ENCODE measurements at regions not wholly inside any gene's neighbourhood (a gene's known extent, or its start where the extent isn't known, plus 50 kb on each side); places are given as distances from the start of the nearest gene placed in this dataset.

DNA sequence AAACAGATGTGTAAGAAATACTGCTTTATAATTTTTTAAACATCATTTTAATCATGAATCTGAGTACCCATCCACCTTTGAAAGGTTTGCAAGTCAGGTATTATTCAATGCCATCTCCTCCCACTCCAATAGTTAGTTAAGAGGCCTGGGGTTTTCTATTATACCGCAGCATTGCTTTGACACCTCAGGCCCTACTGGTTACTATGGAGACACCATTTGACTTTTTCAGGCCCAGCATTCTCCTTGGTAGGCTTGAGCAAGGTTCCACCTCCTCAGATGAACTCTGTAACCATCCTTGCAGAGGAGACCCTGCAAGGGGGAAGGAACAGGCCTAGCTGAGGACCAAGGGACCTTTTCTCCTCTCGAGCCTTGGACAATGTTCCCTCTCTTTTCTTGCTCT is 326.9 kb upstream of the NPSR1 start:
- Histone ChIP-seq H3K4me1 (ENCODE audit: insufficient read depth, low read length) (no peaks in the 10 kb centered on the region), H3K9me3 (ENCODE audit: low read depth, low read length) (no peaks in the 10 kb centered on the region), H3K36me3 (ENCODE audit: insufficient read depth, low read length) (no peaks in the 10 kb centered on the region), H3K27ac (ENCODE audit: low read depth, low read length) (no peak overlapping the region), H3K27me3 (ENCODE audit: insufficient read depth, low read length) (no peaks in the 10 kb centered on the region), H3K4me3 (ENCODE audit: insufficient read depth, low read length) (no peak overlapping the region), H3K79me2 (ENCODE audit: insufficient read depth, low read length) (no peaks in the 10 kb centered on the region), H3K4me2 (ENCODE audit: insufficient read depth, low read length) (no peak overlapping the region), H2AFZ (ENCODE audit: low read length) (no peak overlapping the region), H4K20me1 (ENCODE audit: insufficient read depth, low read length) (no peaks in the 10 kb centered on the region)
- DNase-seq (ENCODE audit: insufficient read length, low spot score, missing footprints), result no peak
- TF ChIP-seq, protein P1, sequence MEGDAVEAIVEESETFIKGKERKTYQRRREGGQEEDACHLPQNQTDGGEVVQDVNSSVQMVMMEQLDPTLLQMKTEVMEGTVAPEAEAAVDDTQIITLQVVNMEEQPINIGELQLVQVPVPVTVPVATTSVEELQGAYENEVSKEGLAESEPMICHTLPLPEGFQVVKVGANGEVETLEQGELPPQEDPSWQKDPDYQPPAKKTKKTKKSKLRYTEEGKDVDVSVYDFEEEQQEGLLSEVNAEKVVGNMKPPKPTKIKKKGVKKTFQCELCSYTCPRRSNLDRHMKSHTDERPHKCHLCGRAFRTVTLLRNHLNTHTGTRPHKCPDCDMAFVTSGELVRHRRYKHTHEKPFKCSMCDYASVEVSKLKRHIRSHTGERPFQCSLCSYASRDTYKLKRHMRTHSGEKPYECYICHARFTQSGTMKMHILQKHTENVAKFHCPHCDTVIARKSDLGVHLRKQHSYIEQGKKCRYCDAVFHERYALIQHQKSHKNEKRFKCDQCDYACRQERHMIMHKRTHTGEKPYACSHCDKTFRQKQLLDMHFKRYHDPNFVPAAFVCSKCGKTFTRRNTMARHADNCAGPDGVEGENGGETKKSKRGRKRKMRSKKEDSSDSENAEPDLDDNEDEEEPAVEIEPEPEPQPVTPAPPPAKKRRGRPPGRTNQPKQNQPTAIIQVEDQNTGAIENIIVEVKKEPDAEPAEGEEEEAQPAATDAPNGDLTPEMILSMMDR (IDR thresholded peaks at IDR 0.05; ENCODE audit: extremely low read depth, low read depth, low read length), result no peak

DNA sequence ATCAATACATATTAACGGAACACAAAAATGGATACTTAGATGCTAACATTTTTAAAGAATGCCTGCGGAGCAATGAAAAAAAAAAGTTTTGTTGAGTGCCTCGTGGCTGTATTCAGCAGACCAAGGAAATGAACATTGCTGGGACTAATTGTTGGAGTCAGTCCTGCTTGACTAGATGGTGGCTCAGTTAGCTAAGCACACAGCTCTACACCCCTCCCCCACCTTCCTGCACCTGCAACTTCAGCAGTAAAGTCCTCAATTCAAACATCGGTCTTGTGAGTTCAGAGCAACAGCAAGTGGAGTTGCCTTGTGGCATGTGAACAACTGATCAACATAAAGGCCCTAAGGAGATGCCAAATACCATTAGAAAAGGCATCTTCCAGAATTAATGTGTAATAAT is 326.0 kb upstream of the NPSR1 start:
- no peaks in the 10 kb centered on the region for H3K27me3 ChIP-seq (ENCODE audit: insufficient read depth, low read length)
- no peak overlapping the region for H2AFZ ChIP-seq (ENCODE audit: low read length)
- no peaks in the 10 kb centered on the region for H4K20me1 ChIP-seq (ENCODE audit: insufficient read depth, low read length)
- no peak for DNase-seq (ENCODE audit: insufficient read length, low spot score, missing footprints)
- no peaks in the 10 kb centered on the region for H3K4me1 ChIP-seq (ENCODE audit: insufficient read depth, low read length)
- H3K4me2 ChIP-seq (ENCODE audit: insufficient read depth, low read length), result no peak overlapping the region
- TF ChIP-seq, protein P1 (IDR thresholded peaks at IDR 0.05; ENCODE audit: extremely low read depth, low read depth, low read length), result no peak
- no peak overlapping the region for H3K4me3 ChIP-seq (ENCODE audit: insufficient read depth, low read length)
- no peak overlapping the region for H3K27ac ChIP-seq (ENCODE audit: low read depth, low read length)
- no peaks in the 10 kb centered on the region for H3K36me3 ChIP-seq (ENCODE audit: insufficient read depth, low read length)
- H3K9me3 ChIP-seq (ENCODE audit: low read depth, low read length), result no peaks in the 10 kb centered on the region
- H3K79me2 ChIP-seq (ENCODE audit: insufficient read depth, low read length), result no peaks in the 10 kb centered on the region

DNA sequence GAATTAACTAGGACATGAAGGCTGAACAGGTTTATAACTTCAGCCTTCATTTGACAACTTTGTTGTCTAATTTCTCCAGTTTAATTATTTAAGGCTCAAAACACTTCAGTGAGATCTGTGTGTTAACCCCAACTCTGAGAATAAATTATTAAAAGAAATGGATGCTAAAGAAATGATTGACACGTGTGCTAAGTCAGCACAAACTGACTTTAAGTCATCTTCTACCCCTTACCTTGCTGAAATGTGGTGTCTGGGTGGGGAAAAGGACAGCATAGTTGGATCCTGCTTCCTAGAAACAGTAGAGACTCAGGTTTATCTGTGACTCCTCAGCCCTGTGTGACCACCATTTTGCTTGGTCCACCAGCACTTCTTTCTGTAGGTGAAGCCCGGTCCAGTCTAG is 324.8 kb upstream of the NPSR1 start:
- DNase-seq (ENCODE audit: insufficient read length, low spot score, missing footprints), result no peak
- Histone ChIP-seq H3K4me2 (ENCODE audit: insufficient read depth, low read length) (no peak overlapping the region), H4K20me1 (ENCODE audit: insufficient read depth, low read length) (no peaks in the 10 kb centered on the region), H3K4me1 (ENCODE audit: insufficient read depth, low read length) (no peaks in the 10 kb centered on the region), H3K36me3 (ENCODE audit: insufficient read depth, low read length) (no peaks in the 10 kb centered on the region), H3K27ac (ENCODE audit: low read depth, low read length) (no peak overlapping the region), H3K27me3 (ENCODE audit: insufficient read depth, low read length) (no peaks in the 10 kb centered on the region), H3K9me3 (ENCODE audit: low read depth, low read length) (no peaks in the 10 kb centered on the region), H2AFZ (ENCODE audit: low read length) (no peak overlapping the region), H3K79me2 (ENCODE audit: insufficient read depth, low read length) (no peaks in the 10 kb centered on the region), H3K4me3 (ENCODE audit: insufficient read depth, low read length) (no peak overlapping the region)
- TF ChIP-seq, protein P1 (IDR thresholded peaks at IDR 0.05; ENCODE audit: extremely low read depth, low read depth, low read length), result no peak

DNA sequence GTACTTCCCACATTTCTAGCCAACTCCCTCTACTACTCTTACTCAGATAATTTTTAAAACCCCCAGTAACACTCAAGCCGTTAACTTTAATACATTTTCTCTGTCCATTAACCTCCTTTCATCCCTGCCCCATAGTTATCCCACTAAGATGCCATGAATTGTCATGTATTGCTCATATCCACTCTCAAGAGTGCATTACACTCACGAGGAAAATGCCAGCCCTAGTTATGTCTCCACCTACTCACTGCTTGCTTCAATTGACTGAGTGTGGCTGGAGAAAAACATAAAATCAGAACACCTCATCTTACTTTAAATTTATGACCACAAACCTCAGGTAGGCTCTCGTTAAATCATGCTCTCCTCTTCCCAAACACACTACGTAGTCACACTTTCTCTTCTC is 324.1 kb upstream of the NPSR1 start:
- Histone ChIP-seq H3K36me3 (ENCODE audit: insufficient read depth, low read length) (no peaks in the 10 kb centered on the region), H3K27ac (ENCODE audit: low read depth, low read length) (no peak overlapping the region), H3K4me1 (ENCODE audit: insufficient read depth, low read length) (no peaks in the 10 kb centered on the region), H3K4me3 (ENCODE audit: insufficient read depth, low read length) (no peak overlapping the region), H3K4me2 (ENCODE audit: insufficient read depth, low read length) (no peak overlapping the region), H4K20me1 (ENCODE audit: insufficient read depth, low read length) (no peaks in the 10 kb centered on the region), H3K79me2 (ENCODE audit: insufficient read depth, low read length) (no peaks in the 10 kb centered on the region), H3K27me3 (ENCODE audit: insufficient read depth, low read length) (no peaks in the 10 kb centered on the region), H3K9me3 (ENCODE audit: low read depth, low read length) (no peaks in the 10 kb centered on the region), H2AFZ (ENCODE audit: low read length) (no peak overlapping the region)
- TF ChIP-seq, protein P1 (IDR thresholded peaks at IDR 0.05; ENCODE audit: extremely low read depth, low read depth, low read length), result no peak
- DNase-seq (ENCODE audit: insufficient read length, low spot score, missing footprints), result no peak
